Gastrocnemius medialis (tissue), 4 donors: ENCODE measurements at regions not wholly inside any gene's neighbourhood (a gene's known extent, or its start where the extent isn't known, plus 50 kb on each side); places are given as distances from the start of the nearest gene placed in this dataset.

Experiments
- ATAC-seq, 2 donors: fragments of 150-250 bp; one replicate each; pipeline ENCODE4 v1.9.1; 2016
- DNase-seq, 2 donors: peaks; one replicate each; pipeline ENCODE4 v3.0.0-alpha.2; 2019
- H3K27ac ChIP-seq, 4 donors: fragments of 200-600 bp; sonication (generic); 1 replicate in 1 of 4; 2 replicates in 3 of 4; pipeline ENCODE4 v1.5.1; 2016 to 2018; ENCODE audit warnings: mild to moderate bottlenecking in 2 of 4, moderate library complexity in 1 of 4
- H3K27me3 ChIP-seq, 3 donors: fragments of 200-600 bp; sonication (generic) in 2 of 3; 1 replicate in 1 of 3; 2 replicates in 2 of 3; pipeline versions ENCODE4 v1.5.1 to v1.6.0; 2016 to 2019; ENCODE audit warnings: mild to moderate bottlenecking in 1 of 3, moderate library complexity in 1 of 3
- H3K36me3 ChIP-seq, 2 donors: fragments of 200-600 bp; sonication (generic) in 1 of 2; one replicate each; pipeline ENCODE4 v1.5.1; 2017 to 2018
- H3K4me1 ChIP-seq, 2 donors: fragments of 200-600 bp; sonication (generic) in 1 of 2; one replicate each; pipeline ENCODE4 v1.5.1; 2016 to 2017; ENCODE audit warnings: mild to moderate bottlenecking in 2 of 2
- H3K4me3 ChIP-seq, 4 donors: fragments of 200-600 bp; sonication (generic) in 3 of 4; 1 replicate in 1 of 4; 2 replicates in 3 of 4; pipeline ENCODE4 v1.5.1; 2016 to 2019; ENCODE audit warnings: mild to moderate bottlenecking in 2 of 4
- H3K9me3 ChIP-seq, 3 donors: fragments of 200-600 bp; sonication (generic) in 2 of 3; 1 replicate in 1 of 3; 2 replicates in 2 of 3; pipeline ENCODE4 v1.5.1; 2016 to 2019
- CTCF ChIP-seq, 5 experiments: fragments of 450-650 bp in 3 of 5; fragments of 200-600 bp in 2 of 5; sonication (generic) in 2 of 5; IDR thresholded peaks in 4 of 5; conservative IDR thresholded peaks in 1 of 5; 1 replicate in 4 of 5; 2 replicates in 1 of 5; pipeline ENCODE4 v1.5.1; 2016 to 2019; ENCODE audit warnings: antibody characterized with exemption in 5 of 5, mild to moderate bottlenecking in 3 of 5, moderate library complexity in 3 of 5
- POLR2A ChIP-seq, 2 donors: fragments of 450-650 bp; IDR thresholded peaks; one replicate each; pipeline ENCODE4 v1.6.1; 2017; ENCODE audit warnings: antibody characterized with exemption in 2 of 2, mild to moderate bottlenecking in 2 of 2, moderate library complexity in 2 of 2
- in situ Hi-C, 4 donors: fragments of 200-750 bp; cut with MboI; loops; one replicate each; pipeline versions ENCODE4 v1.15.0 to v1.8.0; 2017; ENCODE audit warnings: low sequenced_read_pairs in 4 of 4
- intact Hi-C: fragments of 100-400 bp; cut with DNase I; formaldehyde crosslinking; loops from one replicate; pipeline ENCODE4 v1.15.1; 2023; ENCODE audit warnings: low total_unique reads

- no peak for DNase-seq
- H3K4me3 ChIP-seq: no peak overlapping the region
- H3K27ac ChIP-seq: no peak overlapping the region
- no peaks in the 10 kb centered on the region for H3K27me3 ChIP-seq
- TF ChIP-seq CTCF (IDR thresholded peaks at IDR 0.05 in 4 of 5, conservative IDR thresholded peaks at IDR 0.05 in 1 of 5): no peak
- no peak for TF ChIP-seq POLR2A (IDR thresholded peaks at IDR 0.05)
- ATAC-seq: no peak
- no peaks in the 10 kb centered on the region for H3K4me1 ChIP-seq
- H3K36me3 ChIP-seq: no peaks in the 10 kb centered on the region
- H3K9me3 ChIP-seq: no peaks in the 10 kb centered on the region
- intact Hi-C loops: no loop called here
- in situ Hi-C loops: no loop called here
These were observed 892.5 kb upstream of the EYS start for GRCh38 chr6:66599541-66599940.

DNA sequence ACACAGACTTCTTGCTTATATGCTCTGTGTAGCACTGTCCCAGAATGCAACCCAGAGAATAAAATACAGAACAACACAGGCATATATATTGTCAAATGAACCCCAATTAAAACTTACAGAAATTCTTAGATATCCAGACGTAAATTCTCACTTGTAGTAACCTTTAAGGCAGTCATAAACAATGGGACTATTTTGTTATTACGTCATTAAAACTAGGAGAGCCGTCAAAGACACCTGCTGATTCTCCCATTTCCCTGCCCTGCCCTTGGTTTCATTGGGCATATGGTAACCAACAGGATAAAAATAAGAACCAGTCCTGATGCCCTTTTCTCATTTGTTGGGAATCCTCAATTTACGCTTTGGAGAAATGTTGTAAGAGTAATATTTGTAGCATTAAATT lies 871.3 kb upstream of the EYS start:
- Histone ChIP-seq H3K9me3 (no peaks in the 10 kb centered on the region), H3K27ac (no peak overlapping the region), H3K4me3 (no peak overlapping the region), H3K36me3 (no peaks in the 10 kb centered on the region), H3K4me1 (no peaks in the 10 kb centered on the region), H3K27me3 (no peaks in the 10 kb centered on the region)
- TF ChIP-seq POLR2A (IDR thresholded peaks at IDR 0.05) (no peak), CTCF (IDR thresholded peaks at IDR 0.05 in 4 of 5, conservative IDR thresholded peaks at IDR 0.05 in 1 of 5) (no peak)
- in situ Hi-C loops: no loop called here
- DNase-seq: no peak
- no peak for ATAC-seq
- intact Hi-C loops: no loop called here

DNA sequence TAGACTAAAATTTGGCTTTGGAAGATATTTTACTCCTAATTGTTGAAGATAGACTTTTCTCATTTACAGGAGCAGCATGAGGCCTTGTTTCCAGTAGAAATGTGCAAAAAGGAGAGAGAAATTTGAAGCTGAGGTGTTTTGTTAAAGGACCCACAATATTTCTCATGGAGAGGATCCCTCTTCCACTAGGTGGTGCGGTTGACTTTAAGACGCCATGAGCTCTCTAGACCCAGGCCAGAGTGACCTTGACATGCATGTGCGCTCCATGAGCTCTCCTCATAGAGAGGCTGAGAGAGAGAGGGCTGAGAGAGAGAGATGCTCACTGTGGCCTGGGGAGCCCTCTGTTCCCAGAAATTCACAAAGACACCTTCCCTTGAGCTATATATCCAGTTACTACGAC lies 861.2 kb upstream of the EYS start:
- Histone ChIP-seq H3K4me3 (no peak overlapping the region), H3K9me3 (no peaks in the 10 kb centered on the region), H3K36me3 (no peaks in the 10 kb centered on the region), H3K4me1 (no peaks in the 10 kb centered on the region), H3K27ac (no peak overlapping the region), H3K27me3 (no peaks in the 10 kb centered on the region)
- TF ChIP-seq POLR2A (IDR thresholded peaks at IDR 0.05) (no peak), CTCF (IDR thresholded peaks at IDR 0.05 in 4 of 5, conservative IDR thresholded peaks at IDR 0.05 in 1 of 5) (no peak)
- in situ Hi-C loops: no loop called here
- DNase-seq (no peak), ATAC-seq (no peak)
- intact Hi-C loops: no loop called here

GRCh38 chr6:66561479-66561878 lies 854.5 kb upstream of the EYS start:
- DNase-seq (no peak), ATAC-seq (no peak)
- H3K27me3 ChIP-seq: no peaks in the 10 kb centered on the region
- TF ChIP-seq POLR2A (IDR thresholded peaks at IDR 0.05) (no peak), CTCF (IDR thresholded peaks at IDR 0.05 in 4 of 5, conservative IDR thresholded peaks at IDR 0.05 in 1 of 5) (no peak)
- no peaks in the 10 kb centered on the region for H3K4me1 ChIP-seq
- no peak overlapping the region for H3K27ac ChIP-seq
- no peaks in the 10 kb centered on the region for H3K9me3 ChIP-seq
- H3K36me3 ChIP-seq: no peaks in the 10 kb centered on the region
- intact Hi-C loops (no loop called here), in situ Hi-C loops (no loop called here)
- no peak overlapping the region for H3K4me3 ChIP-seq

- in situ Hi-C loops: no loop called here
- H3K27ac ChIP-seq: no peak overlapping the region
- no peaks in the 10 kb centered on the region for H3K36me3 ChIP-seq
- H3K27me3 ChIP-seq: no peaks in the 10 kb centered on the region
- H3K9me3 ChIP-seq: peaks cover 0 to 3% (median 0%) of the 10 kb centered on the region in 3 donors
- no peaks in the 10 kb centered on the region for H3K4me1 ChIP-seq
- ATAC-seq: no peak
- no peak overlapping the region for H3K4me3 ChIP-seq
- intact Hi-C loops: no loop called here
- no peak for DNase-seq
- TF ChIP-seq CTCF (IDR thresholded peaks at IDR 0.05 in 4 of 5, conservative IDR thresholded peaks at IDR 0.05 in 1 of 5) (no peak), POLR2A (IDR thresholded peaks at IDR 0.05) (no peak)
These were observed 851.2 kb upstream of the EYS start for GRCh38 chr6:66558189-66558588.
